ENCODE measurements at regions not wholly inside any gene's neighbourhood (a gene's known extent, or its start where the extent isn't known, plus 50 kb on each side); places are given as distances from the start of the nearest gene placed in this dataset.

GRCh38 chr9:86778761-86779160 lies 168.5 kb downstream of the GAS1 start:
- H3K4me3 ChIP-seq (ENCODE audit: low read length) = no peak overlapping the region
- no peak overlapping the region for H3K9ac ChIP-seq (ENCODE audit: low read length)
- no peaks in the 10 kb centered on the region for H3F3A ChIP-seq (ENCODE audit: insufficient read depth, low read length, poor library complexity, severe bottlenecking)
- TF ChIP-seq CTCF (IDR thresholded peaks at IDR 0.05; ENCODE audit: poor library complexity, severe bottlenecking) (no peak), POLR2AphosphoS5 (IDR thresholded peaks at IDR 0.05) (no peak), EP300 (conservative IDR thresholded peaks at IDR 0.05; ENCODE audit: poor library complexity, severe bottlenecking) (no peak), EZH2 (IDR thresholded peaks at IDR 0.05; ENCODE audit: borderline replicate concordance, insufficient read depth, low read length, poor library complexity, severe bottlenecking) (no peak), REST (IDR thresholded peaks at IDR 0.05; ENCODE audit: borderline replicate concordance) (no peak), TAF1 (IDR thresholded peaks at IDR 0.05; ENCODE audit: low read depth) (no peak), RAD21 (conservative IDR thresholded peaks at IDR 0.05) (no peak), MXI1 (conservative IDR thresholded peaks at IDR 0.05; ENCODE audit: poor library complexity, severe bottlenecking) (no peak), SMC3 (conservative IDR thresholded peaks at IDR 0.05; ENCODE audit: poor library complexity) (no peak)
- no peaks in the 10 kb centered on the region for H3K9me3 ChIP-seq (ENCODE audit: low read length)
- H3K79me2 ChIP-seq (replicated peaks; ENCODE audit: insufficient read depth, low read length) = no peaks in the 10 kb centered on the region
- H3K4me2 ChIP-seq (ENCODE audit: low read length) = no peak overlapping the region
- H4K20me1 ChIP-seq (ENCODE audit: insufficient read depth) = no peaks in the 10 kb centered on the region
- H3K36me3 ChIP-seq (ENCODE audit: insufficient read depth, low read length) = no peaks in the 10 kb centered on the region
- H3K27ac ChIP-seq (ENCODE audit: low read length) = no peak overlapping the region
- no peaks in the 10 kb centered on the region for H3K27me3 ChIP-seq (ENCODE audit: insufficient read depth, low read depth, low read length)
- H3K9me2 ChIP-seq (ENCODE audit: insufficient read depth, low read length) = no peaks in the 10 kb centered on the region
- no peak overlapping the region for H2AFZ ChIP-seq (ENCODE audit: low read depth, low read length)

- no peaks in the 10 kb centered on the region for H3F3A ChIP-seq (ENCODE audit: insufficient read depth, low read length, poor library complexity, severe bottlenecking)
- H3K27ac ChIP-seq (ENCODE audit: low read length) = no peak overlapping the region
- no peaks in the 10 kb centered on the region for H3K27me3 ChIP-seq (ENCODE audit: insufficient read depth, low read depth, low read length)
- no peak overlapping the region for H3K9ac ChIP-seq (ENCODE audit: low read length)
- H3K79me2 ChIP-seq (replicated peaks; ENCODE audit: insufficient read depth, low read length) = no peaks in the 10 kb centered on the region
- no peaks in the 10 kb centered on the region for H3K9me2 ChIP-seq (ENCODE audit: insufficient read depth, low read length)
- H3K9me3 ChIP-seq (ENCODE audit: low read length) = no peaks in the 10 kb centered on the region
- TF ChIP-seq SMC3 (conservative IDR thresholded peaks at IDR 0.05; ENCODE audit: poor library complexity) (no peak), EP300 (conservative IDR thresholded peaks at IDR 0.05; ENCODE audit: poor library complexity, severe bottlenecking) (no peak), EZH2 (IDR thresholded peaks at IDR 0.05; ENCODE audit: borderline replicate concordance, insufficient read depth, low read length, poor library complexity, severe bottlenecking) (no peak), MXI1 (conservative IDR thresholded peaks at IDR 0.05; ENCODE audit: poor library complexity, severe bottlenecking) (no peak), RAD21 (conservative IDR thresholded peaks at IDR 0.05) (no peak), POLR2AphosphoS5 (IDR thresholded peaks at IDR 0.05) (no peak), TAF1 (IDR thresholded peaks at IDR 0.05; ENCODE audit: low read depth) (no peak), REST (IDR thresholded peaks at IDR 0.05; ENCODE audit: borderline replicate concordance) (no peak)
- H3K4me2 ChIP-seq (ENCODE audit: low read length) = no peak overlapping the region
- H3K4me3 ChIP-seq (ENCODE audit: low read length) = no peak overlapping the region
- H2AFZ ChIP-seq (ENCODE audit: low read depth, low read length) = no peak overlapping the region
- no peaks in the 10 kb centered on the region for H3K36me3 ChIP-seq (ENCODE audit: insufficient read depth, low read length)
- H4K20me1 ChIP-seq (ENCODE audit: insufficient read depth) = no peaks in the 10 kb centered on the region
Observed at GRCh38 chr9:86775718-86776117, 171.6 kb downstream of the GAS1 start.

Data from neural cell (in vitro differentiated cells).